Bronchial epithelial cell (primary cell): ENCODE measurements at regions not wholly inside any gene's neighbourhood (a gene's known extent, or its start where the extent isn't known, plus 50 kb on each side); places are given as distances from the start of the nearest gene placed in this dataset.

Source experiments
- DNase-seq: peaks from one replicate; pipeline ENCODE4 v3.0.0-alpha.2; 2010; ENCODE audit warnings: low read depth
- FAIRE-seq: peaks from 2 replicates; lab custom pipeline; 2011; peaks lifted over from hg19 to GRCh38; lab: Jason Lieb, UNC
- H3K27me3 ChIP-seq: 2 replicates; pipeline ENCODE4 v1.5.1; 2011; ENCODE audit warnings: low read length; ENCODE audit not compliant: control insufficient read depth, insufficient read depth
- H3K36me3 ChIP-seq: 2 replicates; pipeline ENCODE4 v1.5.1; 2011; ENCODE audit warnings: low read length; ENCODE audit not compliant: control insufficient read depth, insufficient read depth
- H3K4me3 ChIP-seq: 2 replicates; pipeline ENCODE4 v1.5.1; 2011; ENCODE audit warnings: mild to moderate bottlenecking, low read depth, low read length, control low read depth
- CTCF ChIP-seq: IDR thresholded peaks from 2 replicates; pipeline ENCODE4 v1.5.1; 2011; ENCODE audit warnings: mild to moderate bottlenecking, moderate library complexity, low read length, control low read depth, inconsistent platforms; ENCODE audit not compliant: insufficient read depth, severe bottlenecking

- no peaks in the 10 kb centered on the region for H3K36me3 ChIP-seq
- no peaks in the 10 kb centered on the region for H3K27me3 ChIP-seq
- DNase-seq (no peak), FAIRE-seq (no peak)
- H3K4me3 ChIP-seq = no peak overlapping the region
- no peak for TF ChIP-seq CTCF
Measured at GRCh38 chr3:18883571-18883970, 264.7 kb upstream of the KCNH8 start.

- no peak for TF ChIP-seq CTCF
- Histone ChIP-seq H3K36me3 (no peaks in the 10 kb centered on the region), H3K27me3 (no peaks in the 10 kb centered on the region), H3K4me3 (no peak overlapping the region)
- peak; percentile 60 for FAIRE-seq
- no peak for DNase-seq
Measured at GRCh38 chr3:18880691-18881090, 267.6 kb upstream of the KCNH8 start.

- no peaks in the 10 kb centered on the region for H3K36me3 ChIP-seq
- H3K27me3 ChIP-seq = no peaks in the 10 kb centered on the region
- DNase-seq (no peak), FAIRE-seq (no peak)
- no peak overlapping the region for H3K4me3 ChIP-seq
- no peak for TF ChIP-seq CTCF
Measured at GRCh38 chr3:18872466-18872865, 275.8 kb upstream of the KCNH8 start.

- DNase-seq (peak; percentile 10), FAIRE-seq (no peak)
- no peak for TF ChIP-seq CTCF
Measured at GRCh38 chr3:18870642-18871041, 277.7 kb upstream of the KCNH8 start.

GRCh38 chr3:18870074-18870640 is 278.2 kb upstream of the KCNH8 start:
- FAIRE-seq = no peak
- no peak for DNase-seq
- Histone ChIP-seq H3K36me3 (no peaks in the 10 kb centered on the region), H3K4me3 (no peak overlapping the region), H3K27me3 (no peaks in the 10 kb centered on the region)
- no peak for TF ChIP-seq CTCF

More at GRCh38 chr3:18870642-18871041, 277.7 kb upstream of the KCNH8 start:
- Histone ChIP-seq H3K27me3 (no peaks in the 10 kb centered on the region), H3K36me3 (no peaks in the 10 kb centered on the region), H3K4me3 (no peak overlapping the region)
